Natural killer cell (primary cell): ENCODE measurements at regions not wholly inside any gene's neighbourhood (a gene's known extent, or its start where the extent isn't known, plus 50 kb on each side); places are given as distances from the start of the nearest gene placed in this dataset.

Source experiments
- ATAC-seq, 3 donors: fragments of 150-1000 bp in 2 of 3; fragments of 200-7000 bp in 1 of 3; cut with Tn5 transposase; 1 replicate in 1 of 3; 2 replicates in 2 of 3; pipeline ENCODE4 v1.10.0; 2021; ENCODE audit warnings: mild to moderate bottlenecking in 2 of 3, moderate library complexity in 2 of 3
- DNase-seq, 2 donors: peaks; one replicate each; pipeline versions ENCODE4 v3.0.0 to v3.0.0-alpha.2; 2013 to 2021; ENCODE audit warnings: mixed read lengths in 1 of 2
- H3K27ac ChIP-seq: one replicate; pipeline ENCODE4 v1.5.1; 2013; ENCODE audit warnings: mild to moderate bottlenecking, low read length
- H3K27me3 ChIP-seq: one replicate; pipeline ENCODE4 v1.6.1; 2013; ENCODE audit warnings: low read length; ENCODE audit not compliant: control insufficient read depth, insufficient read depth
- H3K36me3 ChIP-seq: one replicate; pipeline ENCODE4 v1.6.1; 2013; ENCODE audit warnings: low read length; ENCODE audit not compliant: control insufficient read depth, insufficient read depth
- H3K4me1 ChIP-seq: one replicate; pipeline ENCODE4 v1.6.1; 2013; ENCODE audit warnings: low read length; ENCODE audit not compliant: control insufficient read depth, insufficient read depth
- H3K4me3 ChIP-seq: one replicate; pipeline ENCODE4 v1.5.1; 2013; ENCODE audit warnings: low read length
- H3K9me3 ChIP-seq: one replicate; pipeline ENCODE4 v1.6.1; 2013; ENCODE audit warnings: low read length; ENCODE audit not compliant: control insufficient read depth, insufficient read depth
- H3K27ac Mint-ChIP-seq, 2 donors: one replicate each; pipeline ENCODE4 v1.8.0; 2022; ENCODE audit warnings: mild to moderate bottlenecking in 2 of 2, mixed read lengths in 2 of 2, moderate library complexity in 1 of 2
- H3K27me3 Mint-ChIP-seq, 2 donors: one replicate each; pipeline ENCODE4 v1.8.0; 2022; ENCODE audit warnings: low read depth in 2 of 2, mixed read lengths in 2 of 2
- H3K36me3 Mint-ChIP-seq: one replicate; pipeline ENCODE4 v1.8.0; 2022; ENCODE audit warnings: mixed read lengths
- H3K4me1 Mint-ChIP-seq, 2 donors: one replicate each; pipeline ENCODE4 v1.8.0; 2022; ENCODE audit warnings: mixed read lengths in 2 of 2
- H3K4me3 Mint-ChIP-seq: one replicate; pipeline ENCODE4 v1.8.0; 2022; ENCODE audit warnings: mild to moderate bottlenecking, moderate library complexity, mixed read lengths
- H3K9me3 Mint-ChIP-seq, 2 donors: one replicate each; pipeline ENCODE4 v1.8.0; 2022; ENCODE audit warnings: mixed read lengths in 2 of 2
- CTCF ChIP-seq: fragments of 200-600 bp; IDR thresholded peaks from one replicate; pipeline ENCODE4 v1.8.0; 2022; ENCODE audit warnings: antibody characterized with exemption
- WGBS: methylation state at CpG from one replicate; pipeline ENCODE4 v1.1.7; 2013; ENCODE audit warnings: missing lambda C conversion rate; ENCODE audit not compliant: insufficient coverage; 5-methylcytosine and 5-hydroxymethylcytosine counted together
- intact Hi-C: fragments of 100-400 bp; cut with micrococcal nuclease; formaldehyde crosslinking; loops from one replicate; pipeline ENCODE4 v1.14.2; 2022

- Mint-ChIP-seq H3K27me3 (no peaks in the 10 kb centered on the region), H3K4me1 (no peaks in the 10 kb centered on the region), H3K27ac (no peak overlapping the region), H3K9me3 (peaks cover 0 to 9% of the 10 kb centered on the region in 2 donors), H3K4me3 (no peak overlapping the region), H3K36me3 (no peaks in the 10 kb centered on the region)
- Histone ChIP-seq H3K27ac (no peak overlapping the region), H3K36me3 (no peaks in the 10 kb centered on the region), H3K4me3 (no peak overlapping the region), H3K4me1 (no peaks in the 10 kb centered on the region), H3K27me3 (no peaks in the 10 kb centered on the region), H3K9me3 (no peaks in the 10 kb centered on the region)
- DNase-seq (no peak), ATAC-seq (no peak)
- WGBS = 84% methylated on average over 8 of the region's 8 CpGs
- no peak for TF ChIP-seq CTCF
- intact Hi-C loops = no loop called here
Observed at GRCh38 chr16:65342231-65342866, 220.5 kb upstream of the CDH11 start.

GRCh38 chr16:65339062-65339461 is 217.2 kb upstream of the CDH11 start:
- Histone ChIP-seq H3K27ac (no peak overlapping the region), H3K9me3 (no peaks in the 10 kb centered on the region), H3K36me3 (no peaks in the 10 kb centered on the region), H3K4me1 (no peaks in the 10 kb centered on the region), H3K4me3 (no peak overlapping the region), H3K27me3 (no peaks in the 10 kb centered on the region)
- no peaks in the 10 kb centered on the region for H3K27me3 Mint-ChIP-seq
- H3K4me3 Mint-ChIP-seq = no peak overlapping the region
- DNase-seq = no peak
- H3K36me3 Mint-ChIP-seq = no peaks in the 10 kb centered on the region
- intact Hi-C loops = no loop called here
- peaks cover 5 to 7% of the 10 kb centered on the region in 2 donors for H3K9me3 Mint-ChIP-seq
- TF ChIP-seq CTCF = no peak
- ATAC-seq = no peak
- H3K4me1 Mint-ChIP-seq = no peaks in the 10 kb centered on the region
- no peak overlapping the region for H3K27ac Mint-ChIP-seq
- WGBS = 27% methylated on average over 2 of the region's 2 CpGs

DNA sequence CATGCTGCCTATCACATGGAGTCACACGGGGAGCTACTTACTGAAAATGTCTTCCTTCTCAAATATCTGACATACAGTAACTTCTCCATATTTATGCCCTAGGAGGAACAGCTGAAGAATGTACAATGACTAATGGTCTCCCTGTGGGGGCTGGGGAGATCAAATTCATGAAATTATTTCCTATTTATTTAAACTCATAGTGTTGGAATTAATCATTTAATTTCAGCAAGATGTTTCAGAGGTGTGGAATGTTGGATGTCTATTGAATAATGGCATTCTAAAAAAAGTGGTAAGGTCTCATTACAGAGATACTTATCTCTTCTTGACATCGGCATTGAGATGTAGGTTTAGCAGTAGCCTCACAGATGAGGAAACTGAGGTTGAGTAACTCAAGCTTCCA is 214.3 kb upstream of the CDH11 start:
- Mint-ChIP-seq H3K27me3 (peaks cover 0 to 2% of the 10 kb centered on the region in 2 donors), H3K36me3 (no peaks in the 10 kb centered on the region), H3K4me1 (no peaks in the 10 kb centered on the region), H3K9me3 (peaks cover 4 to 5% of the 10 kb centered on the region in 2 donors), H3K4me3 (no peak overlapping the region), H3K27ac (no peak overlapping the region)
- no peaks in the 10 kb centered on the region for H3K27me3 ChIP-seq
- intact Hi-C loops = no loop called here
- H3K27ac ChIP-seq = no peak overlapping the region
- 80% methylated on average over 1 of the region's 2 CpGs for WGBS
- DNase-seq = no peak
- TF ChIP-seq CTCF = no peak
- H3K9me3 ChIP-seq = no peaks in the 10 kb centered on the region
- no peak overlapping the region for H3K4me3 ChIP-seq
- H3K36me3 ChIP-seq = no peaks in the 10 kb centered on the region
- ATAC-seq = no peak
- H3K4me1 ChIP-seq = no peaks in the 10 kb centered on the region

DNA sequence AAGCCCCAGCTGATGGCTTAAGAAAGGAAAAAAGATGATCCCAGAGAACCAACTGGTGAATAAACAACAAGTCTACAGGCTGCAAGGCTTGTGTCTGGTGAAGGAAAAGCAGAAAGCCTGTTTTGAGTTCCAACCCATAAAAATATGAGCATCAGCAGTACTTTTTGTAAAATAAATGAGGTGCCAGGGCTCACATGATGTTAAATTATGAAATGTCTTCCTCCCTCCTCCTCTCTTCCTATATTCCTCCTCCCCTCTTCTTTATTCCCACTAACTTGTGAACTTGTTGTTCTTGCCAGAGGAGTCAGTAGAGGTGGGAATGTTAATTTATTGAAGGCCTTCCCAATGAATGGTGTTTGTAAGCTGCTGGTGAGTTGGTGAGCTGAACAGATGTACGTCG is 212.2 kb upstream of the CDH11 start:
- H3K4me1 ChIP-seq = no peaks in the 10 kb centered on the region
- no peak overlapping the region for H3K27ac ChIP-seq
- peaks cover 6 to 8% of the 10 kb centered on the region in 2 donors for H3K9me3 Mint-ChIP-seq
- no peaks in the 10 kb centered on the region for H3K36me3 ChIP-seq
- no peak overlapping the region for H3K27ac Mint-ChIP-seq
- no peak for DNase-seq
- WGBS = no CpG with 5 or more reads among the region's 2 CpGs
- H3K4me3 Mint-ChIP-seq = no peak overlapping the region
- peaks cover 0 to 2% of the 10 kb centered on the region in 2 donors for H3K27me3 Mint-ChIP-seq
- intact Hi-C loops = no loop called here
- H3K4me1 Mint-ChIP-seq = no peaks in the 10 kb centered on the region
- H3K4me3 ChIP-seq = no peak overlapping the region
- H3K36me3 Mint-ChIP-seq = no peaks in the 10 kb centered on the region
- H3K9me3 ChIP-seq = no peaks in the 10 kb centered on the region
- no peaks in the 10 kb centered on the region for H3K27me3 ChIP-seq
- no peak for ATAC-seq
- TF ChIP-seq CTCF = no peak
